Keratinocyte (primary cell): ENCODE measurements at regions not wholly inside any gene's neighbourhood (a gene's known extent, or its start where the extent isn't known, plus 50 kb on each side); places are given as distances from the start of the nearest gene placed in this dataset.

ENCODE experiments used
- DNase-seq: peaks from one replicate; pipeline ENCODE4 v3.0.0-alpha.2; 2011; ENCODE audit warnings: low read depth, missing footprints, low spot score
- FAIRE-seq: peaks from 2 replicates; lab custom pipeline; 2011; peaks lifted over from hg19 to GRCh38; lab: Jason Lieb, UNC
- H2AFZ ChIP-seq: 2 replicates; pipeline ENCODE4 v1.6.0; 2012; ENCODE audit warnings: low read length, control low read depth, inconsistent platforms; ENCODE audit not compliant: control insufficient read depth
- H3K27ac ChIP-seq: 2 replicates; pipeline ENCODE4 v1.5.1; 2011; ENCODE audit warnings: low read length; ENCODE audit not compliant: control insufficient read depth, insufficient read depth
- H3K27me3 ChIP-seq: 3 replicates; pipeline ENCODE4 v1.6.0; 2011; ENCODE audit warnings: low read length; ENCODE audit not compliant: control insufficient read depth, insufficient read depth; ENCODE audit errors: extremely low read depth
- H3K36me3 ChIP-seq, 2 experiments: 2 replicates in 1 of 2; 3 replicates in 1 of 2; pipeline ENCODE4 v1.5.1; 2011; ENCODE audit warnings: low read length in 2 of 2, mild to moderate bottlenecking in 1 of 2; ENCODE audit not compliant: control insufficient read depth in 2 of 2, insufficient read depth in 2 of 2; ENCODE audit errors: extremely low read depth in 1 of 2
- H3K4me1 ChIP-seq: 3 replicates; pipeline ENCODE4 v1.5.1; 2011; ENCODE audit warnings: low read length; ENCODE audit not compliant: control insufficient read depth, insufficient read depth; ENCODE audit errors: extremely low read depth
- H3K4me2 ChIP-seq: 3 replicates; pipeline ENCODE4 v1.6.0; 2011; ENCODE audit warnings: low read depth, low read length; ENCODE audit not compliant: control insufficient read depth, insufficient read depth; ENCODE audit errors: extremely low read depth
- H3K4me3 ChIP-seq, 3 experiments: fragments of 200-600 bp in 1 of 3; sonication (generic) in 1 of 3; 2 replicates in 2 of 3; 3 replicates in 1 of 3; pipeline ENCODE4 v1.5.1; 2011 to 2016; ENCODE audit warnings: low read length in 3 of 3, mild to moderate bottlenecking in 3 of 3, control low read depth in 2 of 3, inconsistent platforms in 1 of 3, low read depth in 1 of 3, mixed read lengths in 1 of 3, mixed run types in 1 of 3, moderate library complexity in 1 of 3; ENCODE audit not compliant: control insufficient read depth in 2 of 3, insufficient read depth in 2 of 3; ENCODE audit errors: extremely low read depth in 1 of 3
- H3K79me2 ChIP-seq: 2 replicates; pipeline ENCODE4 v1.6.0; 2012; ENCODE audit warnings: low read length; ENCODE audit not compliant: control insufficient read depth, insufficient read depth
- H3K9ac ChIP-seq: 3 replicates; pipeline ENCODE4 v1.6.0; 2011; ENCODE audit warnings: low read length; ENCODE audit not compliant: control insufficient read depth, insufficient read depth; ENCODE audit errors: extremely low read depth
- H3K9me1 ChIP-seq: 3 replicates; pipeline ENCODE4 v1.6.0; 2011; ENCODE audit warnings: low read length; ENCODE audit not compliant: control insufficient read depth, insufficient read depth; ENCODE audit errors: extremely low read depth
- H3K9me3 ChIP-seq: 2 replicates; pipeline ENCODE4 v1.5.1; 2012; ENCODE audit warnings: low read depth, low read length; ENCODE audit not compliant: control insufficient read depth
- H4K20me1 ChIP-seq: 3 replicates; pipeline ENCODE4 v1.6.0; 2011; ENCODE audit warnings: low read length; ENCODE audit not compliant: control insufficient read depth, insufficient read depth; ENCODE audit errors: extremely low read depth
- CTCF ChIP-seq, 3 experiments: IDR thresholded peaks in 1 of 3; conservative IDR thresholded peaks in 1 of 3; optimal IDR thresholded peaks in 1 of 3; 2 replicates in 2 of 3; 3 replicates in 1 of 3; pipeline versions ENCODE3 to v1.5.1; 2011; ENCODE audit warnings: low read length in 3 of 3, mild to moderate bottlenecking in 3 of 3, moderate library complexity in 2 of 3, control low read depth in 1 of 3, inconsistent platforms in 1 of 3; ENCODE audit not compliant: insufficient read depth in 2 of 3; ENCODE audit errors: extremely low read depth in 1 of 3
- EZH2 ChIP-seq: IDR thresholded peaks from one replicate; pipeline ENCODE4 v1.6.1; 2012; ENCODE audit warnings: inconsistent platforms, mild to moderate bottlenecking, low read length, moderate library complexity
- dilution Hi-C: fragments of 300-500 bp; cut with MboI; formaldehyde crosslinking; loops from one replicate; pipeline ENCODE4 v1.7.0; 2020; ENCODE audit warnings: low sequenced_read_pairs; ENCODE audit not compliant: extremely low pct_ligation_motif_present

- Histone ChIP-seq H3K27me3 (peaks cover 4% of the 10 kb centered on the region), H3K4me3 (no peak overlapping the region), H3K9me1 (no peaks in the 10 kb centered on the region), H3K4me2 (no peak overlapping the region), H3K9me3 (no peaks in the 10 kb centered on the region), H3K36me3 (no peaks in the 10 kb centered on the region), H3K79me2 (no peaks in the 10 kb centered on the region), H3K9ac (no peak overlapping the region), H2AFZ (no peak overlapping the region), H3K27ac (no peak overlapping the region), H3K4me1 (no peaks in the 10 kb centered on the region), H4K20me1 (no peaks in the 10 kb centered on the region)
- DNase-seq = no peak
- FAIRE-seq = no peak
- dilution Hi-C loops = no loop called here
- TF ChIP-seq EZH2 (no peak), CTCF (optimal IDR thresholded peaks at IDR 0.05 in 1 of 3, IDR thresholded peaks at IDR 0.05 in 1 of 3, conservative IDR thresholded peaks at IDR 0.05 in 1 of 3; ENCODE audit: extremely low read depth in 1 of 3, insufficient read depth in 2 of 3, low read length in 3 of 3) (no peak)
Measured at GRCh38 chr11:33594188-33594587, 106.4 kb downstream of the C11orf91 start.

GRCh38 chr11:33590441-33590840 is 110.2 kb downstream of the C11orf91 start:
- Histone ChIP-seq H3K27me3 (peaks cover 4% of the 10 kb centered on the region), H3K36me3 (no peaks in the 10 kb centered on the region), H4K20me1 (no peaks in the 10 kb centered on the region), H3K27ac (no peak overlapping the region), H3K4me2 (no peak overlapping the region), H3K4me1 (no peaks in the 10 kb centered on the region), H3K79me2 (no peaks in the 10 kb centered on the region), H2AFZ (no peak overlapping the region), H3K9ac (no peak overlapping the region), H3K9me3 (no peaks in the 10 kb centered on the region), H3K9me1 (no peaks in the 10 kb centered on the region), H3K4me3 (no peak overlapping the region)
- TF ChIP-seq EZH2 (no peak), CTCF (optimal IDR thresholded peaks at IDR 0.05 in 1 of 3, IDR thresholded peaks at IDR 0.05 in 1 of 3, conservative IDR thresholded peaks at IDR 0.05 in 1 of 3; ENCODE audit: extremely low read depth in 1 of 3, insufficient read depth in 2 of 3, low read length in 3 of 3) (no peak)
- FAIRE-seq (no peak), DNase-seq (no peak)
- dilution Hi-C loops = no loop called here
